ENCODE measurements at regions not wholly inside any gene's neighbourhood (a gene's known extent, or its start where the extent isn't known, plus 50 kb on each side); places are given as distances from the start of the nearest gene placed in this dataset.

GRCh38 chr15:52893338-52893737 is 103.2 kb upstream of the ONECUT1 start:
- TF ChIP-seq, protein P1, sequence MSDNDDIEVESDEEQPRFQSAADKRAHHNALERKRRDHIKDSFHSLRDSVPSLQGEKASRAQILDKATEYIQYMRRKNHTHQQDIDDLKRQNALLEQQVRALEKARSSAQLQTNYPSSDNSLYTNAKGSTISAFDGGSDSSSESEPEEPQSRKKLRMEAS (IDR thresholded peaks at IDR 0.05): no peak
- TF ChIP-seq, protein P2, sequence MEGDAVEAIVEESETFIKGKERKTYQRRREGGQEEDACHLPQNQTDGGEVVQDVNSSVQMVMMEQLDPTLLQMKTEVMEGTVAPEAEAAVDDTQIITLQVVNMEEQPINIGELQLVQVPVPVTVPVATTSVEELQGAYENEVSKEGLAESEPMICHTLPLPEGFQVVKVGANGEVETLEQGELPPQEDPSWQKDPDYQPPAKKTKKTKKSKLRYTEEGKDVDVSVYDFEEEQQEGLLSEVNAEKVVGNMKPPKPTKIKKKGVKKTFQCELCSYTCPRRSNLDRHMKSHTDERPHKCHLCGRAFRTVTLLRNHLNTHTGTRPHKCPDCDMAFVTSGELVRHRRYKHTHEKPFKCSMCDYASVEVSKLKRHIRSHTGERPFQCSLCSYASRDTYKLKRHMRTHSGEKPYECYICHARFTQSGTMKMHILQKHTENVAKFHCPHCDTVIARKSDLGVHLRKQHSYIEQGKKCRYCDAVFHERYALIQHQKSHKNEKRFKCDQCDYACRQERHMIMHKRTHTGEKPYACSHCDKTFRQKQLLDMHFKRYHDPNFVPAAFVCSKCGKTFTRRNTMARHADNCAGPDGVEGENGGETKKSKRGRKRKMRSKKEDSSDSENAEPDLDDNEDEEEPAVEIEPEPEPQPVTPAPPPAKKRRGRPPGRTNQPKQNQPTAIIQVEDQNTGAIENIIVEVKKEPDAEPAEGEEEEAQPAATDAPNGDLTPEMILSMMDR (IDR thresholded peaks at IDR 0.05 in 2 of 3, conservative IDR thresholded peaks at IDR 0.05 in 1 of 3; ENCODE audit: borderline replicate concordance in 1 of 3, insufficient read depth in 1 of 3, low read depth in 2 of 3, low read length in 2 of 3): no peak
- TF ChIP-seq EGR1 (IDR thresholded peaks at IDR 0.05; ENCODE audit: low read depth) (no peak), ZFX (IDR thresholded peaks at IDR 0.05) (no peak), POLR2AphosphoS5 (IDR thresholded peaks at IDR 0.05; ENCODE audit: low read depth, low read length) (no peak), POLR2A (IDR thresholded peaks at IDR 0.05; ENCODE audit: borderline replicate concordance, extremely low read depth, insufficient read depth, insufficient read length) (no peak), YY1 (IDR thresholded peaks at IDR 0.05; ENCODE audit: extremely low read depth, insufficient replicate concordance, low read depth, low read length) (no peak), FOSL1 (IDR thresholded peaks at IDR 0.05; ENCODE audit: low read depth) (no peak), RAD21 (IDR thresholded peaks at IDR 0.05; ENCODE audit: low read depth) (no peak)
